ENCODE measurements at regions not wholly inside any gene's neighbourhood (a gene's known extent, or its start where the extent isn't known, plus 50 kb on each side); places are given as distances from the start of the nearest gene placed in this dataset.
"Not testable (repeated sequence)": the region's sequence is repeated elsewhere in the genome, so short reads cannot be mapped to it uniquely, and the experiment has no call there.

- TF ChIP-seq CTCF (IDR thresholded peaks at IDR 0.05; ENCODE audit: insufficient read depth, low read depth, low read length), result no peak
- DNase-seq (ENCODE audit: low read depth), result no peak
- H3K4me3 ChIP-seq (ENCODE audit: low read depth, low read length), result no peak overlapping the region
Observed at GRCh38 chr3:158935846-158936245, 134.0 kb downstream of the MFSD1 start.

GRCh38 chr3:158936530-158937113, 134.8 kb downstream of the MFSD1 start:
- DNase-seq (ENCODE audit: low read depth), result no peak
- H3K4me3 ChIP-seq (ENCODE audit: low read depth, low read length), result no peak overlapping the region
- no peak for TF ChIP-seq CTCF (IDR thresholded peaks at IDR 0.05; ENCODE audit: insufficient read depth, low read depth, low read length)

GRCh38 chr3:158950178-158950901, 148.5 kb downstream of the MFSD1 start:
- no peak for TF ChIP-seq CTCF (IDR thresholded peaks at IDR 0.05; ENCODE audit: insufficient read depth, low read depth, low read length)
- peak; percentile 75 for DNase-seq (ENCODE audit: low read depth)
- no peak overlapping the region for H3K4me3 ChIP-seq (ENCODE audit: low read depth, low read length)

- H3K4me3 ChIP-seq (ENCODE audit: low read depth, low read length), result no peak overlapping the region
- DNase-seq (ENCODE audit: low read depth), result peak; percentile 41
- no peak for TF ChIP-seq CTCF (IDR thresholded peaks at IDR 0.05; ENCODE audit: insufficient read depth, low read depth, low read length)
Observed at GRCh38 chr3:158953131-158953530, 151.3 kb downstream of the MFSD1 start.

- DNase-seq (ENCODE audit: low read depth), result no peak
- no peak overlapping the region for H3K4me3 ChIP-seq (ENCODE audit: low read depth, low read length)
- no peak for TF ChIP-seq CTCF (IDR thresholded peaks at IDR 0.05; ENCODE audit: insufficient read depth, low read depth, low read length)
Observed at GRCh38 chr3:158954420-158954819, 152.6 kb downstream of the MFSD1 start.

GRCh38 chr3:158957777-158958176, 155.9 kb downstream of the MFSD1 start:
- not testable (repeated sequence) for DNase-seq (ENCODE audit: low read depth); H3K4me3 ChIP-seq (ENCODE audit: low read depth, low read length)

GRCh38 chr3:158958873-158959272, 157.0 kb downstream of the MFSD1 start:
- H3K4me3 ChIP-seq (ENCODE audit: low read depth, low read length), result no peak overlapping the region
- DNase-seq (ENCODE audit: low read depth), result no peak
- TF ChIP-seq CTCF (IDR thresholded peaks at IDR 0.05; ENCODE audit: insufficient read depth, low read depth, low read length), result no peak
